ENCODE measurements at regions not wholly inside any gene's neighbourhood (a gene's known extent, or its start where the extent isn't known, plus 50 kb on each side); places are given as distances from the start of the nearest gene placed in this dataset.

DNA sequence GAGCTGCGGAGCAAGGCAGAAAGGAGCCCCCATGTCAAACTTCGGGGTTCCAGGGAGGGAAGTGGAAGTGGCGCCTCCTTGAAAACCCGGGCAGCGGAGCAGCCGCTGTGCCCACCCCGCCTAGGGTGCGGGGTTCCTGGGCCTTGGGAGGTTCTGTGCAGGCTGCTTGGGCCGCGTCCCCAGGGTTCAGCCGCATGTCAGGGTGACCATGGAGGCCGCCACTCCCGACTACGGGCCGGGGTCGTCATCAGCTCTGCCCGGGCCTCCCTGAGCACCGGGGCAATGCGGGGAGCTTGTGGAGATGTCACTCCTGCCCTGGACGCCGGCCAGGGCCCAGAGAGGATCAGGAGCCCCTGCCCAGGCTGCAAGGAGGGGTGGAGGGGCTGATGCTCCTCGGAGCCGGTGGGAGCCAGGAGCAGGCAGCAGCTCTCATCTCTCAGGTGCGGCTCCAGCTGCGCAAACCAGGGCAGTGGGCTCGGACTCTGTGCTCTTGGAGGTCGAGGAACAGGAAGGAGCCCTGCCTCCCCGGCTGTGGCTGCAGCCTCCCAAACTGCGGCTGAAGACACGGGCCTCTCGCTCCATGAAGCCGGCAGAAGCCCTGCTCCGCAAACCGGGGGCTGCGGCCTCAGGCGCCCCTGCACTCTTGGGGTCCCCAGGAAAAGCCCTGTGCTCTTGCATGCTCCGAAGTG lies 1286.5 kb downstream of the TMEM121 start:
- DNase-seq (ENCODE audit: low spot score): no peak

DNA sequence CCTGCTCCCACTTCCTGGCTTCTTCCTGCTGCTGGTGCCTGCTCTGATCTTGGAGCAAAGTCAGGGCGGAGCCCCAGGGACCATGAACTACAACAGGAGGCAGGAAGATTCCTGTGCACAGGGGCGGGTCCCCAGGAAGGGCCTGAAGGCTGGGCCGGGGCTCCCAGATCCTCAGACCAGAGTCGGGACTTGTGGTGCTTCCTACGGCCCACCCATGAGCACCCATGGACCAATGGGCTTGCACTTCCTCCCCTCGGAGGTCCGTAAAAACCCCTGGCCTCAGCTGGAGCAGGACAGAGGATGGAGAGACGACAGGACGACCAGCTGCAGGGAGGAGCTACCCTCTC lies 1287.1 kb downstream of the TMEM121 start:
- no peak for DNase-seq (ENCODE audit: low spot score)

DNA sequence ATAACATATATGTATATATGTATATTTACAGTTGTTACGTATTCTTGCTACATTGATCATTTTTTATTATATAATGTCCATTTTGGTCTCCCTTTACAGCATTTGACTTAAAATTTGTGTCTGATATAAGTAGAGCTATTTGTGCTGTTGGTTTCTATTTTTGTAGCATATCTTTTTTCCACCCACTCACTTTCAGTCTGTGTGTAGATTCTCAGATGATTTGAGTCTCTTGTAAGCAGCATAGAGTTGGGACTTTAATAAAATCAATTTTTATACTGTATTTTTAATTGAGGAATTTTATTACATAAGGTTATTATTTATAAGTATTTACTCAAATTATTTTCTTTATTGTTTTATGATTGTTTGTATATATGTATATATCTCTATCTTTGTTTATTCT lies 1293.7 kb downstream of the TMEM121 start:
- no peak for DNase-seq (ENCODE audit: low spot score)

GRCh38 chr14:106821119-106821518 lies 1294.7 kb downstream of the TMEM121 start:
- DNase-seq (ENCODE audit: low spot score): no peak

GRCh38 chr14:106822905-106823304 lies 1296.5 kb downstream of the TMEM121 start:
- DNase-seq (ENCODE audit: low spot score): no peak

DNA sequence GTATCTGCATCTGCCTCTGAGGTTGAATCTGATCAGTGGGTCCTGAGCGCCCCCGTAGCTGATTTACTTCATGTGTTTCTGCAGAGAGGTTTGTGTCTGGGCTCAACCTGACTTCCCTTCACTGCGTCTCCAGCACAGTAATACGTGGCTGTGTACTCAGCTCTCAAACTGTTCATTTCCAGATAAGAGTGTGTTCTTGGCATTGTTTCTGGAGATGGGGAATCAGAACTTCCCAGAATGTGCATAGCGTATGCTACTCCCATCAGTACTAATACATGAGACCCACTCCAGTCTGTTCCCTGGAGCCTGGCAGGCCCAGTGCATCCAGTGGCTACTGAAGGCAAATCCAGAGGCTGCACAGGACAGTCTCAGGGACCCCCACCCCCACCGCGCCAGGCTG lies 1297.2 kb downstream of the TMEM121 start:
- DNase-seq (ENCODE audit: low spot score): no peak

- no peak for DNase-seq (ENCODE audit: low spot score)
Measured at GRCh38 chr14:106826833-106827369, 1300.5 kb downstream of the TMEM121 start.

DNA sequence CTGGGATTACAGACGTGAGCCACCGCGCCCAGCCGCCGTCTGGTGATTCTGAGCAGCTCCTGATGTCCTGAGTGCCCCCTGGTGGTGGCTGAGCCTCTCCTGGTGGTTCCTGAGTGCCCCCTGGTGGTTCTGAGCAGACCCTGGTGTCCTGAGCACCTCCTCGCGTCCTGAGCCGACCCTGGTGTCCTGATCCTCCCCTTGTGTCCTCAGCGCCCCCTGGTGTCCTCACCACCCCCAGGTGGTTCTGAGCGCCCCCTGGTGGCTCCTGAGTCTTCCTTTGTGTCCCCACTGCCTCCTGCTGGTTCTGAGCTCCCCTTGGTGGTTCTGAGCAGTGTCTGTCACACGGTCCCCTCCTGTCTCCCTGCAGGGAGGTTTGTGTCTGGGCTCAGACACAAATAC lies 1304.9 kb downstream of the TMEM121 start:
- DNase-seq (ENCODE audit: low spot score): no peak

DNA sequence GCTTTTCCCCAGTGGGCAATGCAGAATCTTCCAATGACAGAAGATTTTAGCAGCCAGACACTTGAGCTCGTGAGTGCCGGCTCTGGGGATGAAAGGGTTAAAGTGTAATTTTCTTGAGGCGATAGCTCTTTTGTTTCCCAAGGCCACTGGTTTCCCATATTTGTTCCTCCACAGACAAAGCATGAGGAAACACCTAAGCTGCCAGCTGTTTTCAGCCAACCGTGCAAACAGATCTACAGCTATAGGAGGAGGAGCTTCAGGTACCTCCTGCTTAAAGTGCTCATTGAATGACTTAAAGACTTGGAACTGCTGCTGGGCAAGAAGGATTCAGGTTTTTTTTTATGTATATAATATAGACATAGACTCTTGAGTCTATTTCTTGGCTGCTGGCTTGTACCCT lies 1311.5 kb downstream of the TMEM121 start:
- DNase-seq (ENCODE audit: low spot score): no peak

DNA sequence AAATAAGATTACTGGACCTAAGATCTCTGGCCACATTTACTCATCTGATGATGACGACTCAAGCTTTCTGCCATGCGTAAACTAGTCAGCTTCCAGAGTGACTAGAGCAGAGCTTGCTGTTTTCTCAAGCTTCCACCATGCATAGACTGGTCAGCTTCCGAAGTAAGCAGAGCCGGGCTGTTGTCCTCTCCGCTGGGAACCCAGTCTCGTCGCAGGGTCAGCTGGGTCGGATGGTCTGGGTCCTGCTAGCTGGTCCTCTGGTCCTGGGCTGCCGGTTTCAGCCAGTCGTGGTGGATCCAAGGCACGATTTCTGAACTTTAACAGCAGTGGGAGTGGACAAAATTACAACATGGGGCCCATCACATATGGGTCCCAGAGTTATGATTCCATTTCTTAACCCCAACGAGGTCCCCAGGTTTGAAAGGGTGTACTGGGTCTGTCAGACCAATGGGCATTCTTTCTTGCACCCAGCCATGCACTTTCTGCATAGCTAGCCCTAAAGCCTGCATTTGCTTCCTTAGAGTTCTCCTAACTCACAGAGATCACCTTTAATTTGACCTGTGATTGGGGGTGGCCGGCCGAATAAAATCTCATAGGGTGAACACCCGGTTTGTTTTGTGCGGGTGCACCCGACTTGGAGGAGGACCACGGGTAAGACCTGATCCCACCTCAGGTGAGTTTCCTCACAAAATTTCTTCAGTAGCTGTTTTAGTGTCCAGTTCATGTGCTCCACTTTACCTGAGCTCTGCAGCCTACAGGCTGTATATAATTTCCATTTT lies 1312.8 kb downstream of the TMEM121 start:
- no peak for DNase-seq (ENCODE audit: low spot score)

GRCh38 chr14:106840258-106840657 lies 1313.9 kb downstream of the TMEM121 start:
- no peak for DNase-seq (ENCODE audit: low spot score)

DNA sequence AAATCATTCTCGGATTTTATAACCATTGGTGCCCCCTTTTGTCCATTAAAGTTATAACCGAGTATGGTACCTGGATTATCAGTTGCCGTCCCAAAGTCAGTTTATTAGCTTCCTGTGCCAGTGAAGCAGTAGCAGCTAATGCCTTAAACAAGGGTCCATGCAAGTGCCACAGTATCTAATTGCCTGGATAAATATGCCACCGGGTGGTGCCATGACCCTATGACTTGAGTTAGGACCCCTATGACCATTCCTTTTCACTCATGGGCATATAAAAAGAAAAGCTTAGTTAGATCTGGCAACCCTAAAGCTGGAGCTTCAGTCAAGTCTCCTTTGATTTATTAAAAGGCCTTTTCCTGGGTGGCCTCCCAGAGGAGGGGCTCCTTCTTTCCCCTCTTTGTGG lies 1314.6 kb downstream of the TMEM121 start:
- DNase-seq (ENCODE audit: low spot score): no peak

DNA sequence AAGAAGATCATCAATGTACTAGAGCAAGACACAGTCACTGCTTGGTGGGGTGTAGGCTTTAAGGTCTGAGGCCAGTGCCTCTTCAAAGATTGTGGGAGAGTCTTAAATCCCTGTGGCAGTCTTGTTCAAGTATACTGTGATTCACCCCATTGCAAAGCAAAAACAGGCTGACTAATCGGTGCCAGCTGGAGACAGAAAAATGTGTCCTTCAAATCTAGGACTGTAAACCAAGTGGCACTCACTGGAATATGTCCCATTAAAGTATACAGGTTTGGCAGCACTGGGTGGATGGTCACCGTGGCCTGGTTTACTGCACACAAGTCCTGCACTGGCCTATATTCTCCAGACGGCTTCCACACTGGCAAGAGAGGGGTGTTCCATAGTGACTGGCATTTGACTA lies 1315.3 kb downstream of the TMEM121 start:
- no peak for DNase-seq (ENCODE audit: low spot score)

DNA sequence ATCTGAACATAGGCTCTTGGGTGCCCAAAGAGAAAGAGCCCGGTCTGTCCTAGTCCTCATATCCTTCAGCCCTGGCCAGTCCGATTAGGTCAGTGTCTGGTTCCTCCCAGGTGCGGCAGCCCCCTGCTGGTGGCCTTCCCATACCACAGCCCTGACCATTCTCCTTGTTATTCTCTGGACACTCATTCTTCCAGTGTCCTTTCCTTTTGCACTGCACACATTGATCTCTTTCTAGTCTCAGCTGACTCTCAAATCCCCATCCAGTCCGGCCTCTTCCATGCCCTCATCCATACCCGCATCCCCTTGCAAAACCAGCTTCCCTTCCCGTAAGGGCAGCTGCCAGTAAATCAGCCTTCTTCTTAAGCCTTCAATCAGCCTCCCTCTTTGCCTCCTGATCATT lies 1316.3 kb downstream of the TMEM121 start:
- DNase-seq (ENCODE audit: low spot score): peak; percentile 48

GRCh38 chr14:106843386-106843785 lies 1317.0 kb downstream of the TMEM121 start:
- no peak for DNase-seq (ENCODE audit: low spot score)

DNA sequence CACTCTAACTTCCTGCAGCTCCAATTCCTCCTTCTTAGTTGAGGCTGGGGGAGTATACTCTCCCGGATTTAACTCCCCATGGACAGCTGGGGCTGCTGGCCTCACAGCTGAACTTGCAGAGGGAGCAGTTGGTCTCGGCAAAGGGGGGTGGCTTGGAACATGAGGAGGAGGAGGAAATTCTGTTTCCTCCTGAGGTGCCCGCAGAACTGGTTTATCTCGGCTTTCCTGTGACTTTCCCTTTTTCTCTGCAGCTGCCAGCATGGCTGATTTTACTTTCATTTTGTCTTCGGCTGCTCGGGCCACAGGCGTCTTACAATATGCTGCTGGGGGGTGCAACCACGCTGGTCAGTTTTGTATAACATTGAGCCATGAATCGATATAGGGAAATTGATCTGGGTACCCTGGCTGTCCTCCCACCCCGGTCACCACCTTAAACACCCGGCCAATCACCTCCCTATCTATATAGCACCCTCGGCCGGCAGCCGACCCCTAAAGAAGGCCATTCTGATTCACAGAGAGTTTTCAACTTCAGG lies 1317.6 kb downstream of the TMEM121 start:
- DNase-seq (ENCODE audit: low spot score): no peak

- peak; percentile 24 for DNase-seq (ENCODE audit: low spot score)
Measured at GRCh38 chr14:106844608-106845285, 1318.4 kb downstream of the TMEM121 start.

GRCh38 chr14:106845286-106846087 lies 1319.1 kb downstream of the TMEM121 start:
- peak; percentile 26 for DNase-seq (ENCODE audit: low spot score)

DNA sequence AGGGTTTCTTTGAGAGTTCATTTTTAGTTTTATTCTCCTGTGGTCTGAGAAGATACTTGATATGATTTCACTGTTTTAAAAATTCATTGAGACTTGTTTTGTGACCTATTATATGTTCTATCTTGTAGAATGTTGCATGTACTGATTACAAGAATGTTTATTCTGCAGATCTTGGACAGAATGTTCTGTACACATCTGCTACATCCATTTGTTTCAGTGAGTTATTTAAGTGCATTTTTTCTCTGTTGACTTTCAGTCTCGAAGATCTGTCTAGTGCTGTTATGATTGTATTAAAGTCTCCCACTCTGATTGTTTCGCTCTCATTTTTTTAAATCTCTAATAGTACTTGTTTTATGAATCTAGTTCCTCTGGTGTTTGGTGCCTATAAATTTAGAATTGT lies 1319.8 kb downstream of the TMEM121 start:
- DNase-seq (ENCODE audit: low spot score): no peak

GRCh38 chr14:106848330-106849121 lies 1322.1 kb downstream of the TMEM121 start:
- no peak for DNase-seq (ENCODE audit: low spot score)
